D721Med (cell line): ENCODE measurements at regions not wholly inside any gene's neighbourhood (a gene's known extent, or its start where the extent isn't known, plus 50 kb on each side); places are given as distances from the start of the nearest gene placed in this dataset.
A peak's percentile ranks its signal among the peaks of the same experiment; 100 is the strongest.

Experiments
- DNase-seq: peaks from one replicate; pipeline ENCODE4 v3.0.0; 2011; ENCODE audit warnings: low spot score; ENCODE audit not compliant: insufficient read length
- FAIRE-seq: peaks from 2 replicates; lab custom pipeline; 2011; peaks lifted over from hg19 to GRCh38; lab: Jason Lieb, UNC
- TF ChIP-seq, protein P1 (sequence below): IDR thresholded peaks from 2 replicates; pipeline ENCODE4 v1.5.1; 2012; ENCODE audit warnings: mild to moderate bottlenecking, control low read depth; ENCODE audit not compliant: insufficient read depth; ENCODE audit errors: missing control alignments

DNA sequence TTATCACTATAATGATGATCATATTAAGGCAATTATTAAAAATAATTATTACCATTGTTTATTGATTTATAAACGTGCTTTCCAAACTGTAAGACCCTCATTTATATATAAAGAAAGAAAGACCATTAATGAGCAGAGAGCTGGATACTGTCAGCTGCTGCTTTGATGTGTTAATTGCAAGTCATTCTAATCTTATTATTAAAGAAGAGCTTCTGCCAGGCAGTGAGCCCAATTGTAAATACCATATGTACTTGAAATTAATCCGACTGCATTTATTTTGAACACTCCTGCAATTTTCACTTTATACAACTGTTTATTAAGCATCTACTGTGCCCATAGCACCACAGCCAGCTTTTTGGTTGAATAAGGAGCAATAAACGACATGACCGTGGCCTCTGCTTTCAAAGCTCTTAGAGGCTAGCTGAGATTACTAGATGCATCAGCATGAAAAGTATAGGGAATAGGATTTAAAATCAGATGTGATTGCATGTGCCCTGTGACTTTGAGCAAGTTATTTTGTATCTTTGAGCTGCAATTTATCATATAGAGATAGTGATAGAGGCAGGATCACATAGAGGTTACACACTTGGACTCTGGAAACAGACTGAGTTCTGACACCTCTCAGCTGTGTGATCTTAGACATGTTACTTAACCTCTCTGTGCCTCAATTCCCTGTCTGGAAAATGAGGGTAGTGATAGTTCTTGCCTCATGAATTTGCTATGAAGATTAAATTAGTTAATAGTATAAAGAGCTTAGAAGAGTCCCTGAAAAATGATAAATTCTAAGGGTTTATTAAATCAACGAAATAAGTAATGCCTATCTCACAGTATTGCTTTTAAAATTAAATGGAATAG lies 83.4 kb downstream of the MYCN start:
- TF ChIP-seq, protein P1, sequence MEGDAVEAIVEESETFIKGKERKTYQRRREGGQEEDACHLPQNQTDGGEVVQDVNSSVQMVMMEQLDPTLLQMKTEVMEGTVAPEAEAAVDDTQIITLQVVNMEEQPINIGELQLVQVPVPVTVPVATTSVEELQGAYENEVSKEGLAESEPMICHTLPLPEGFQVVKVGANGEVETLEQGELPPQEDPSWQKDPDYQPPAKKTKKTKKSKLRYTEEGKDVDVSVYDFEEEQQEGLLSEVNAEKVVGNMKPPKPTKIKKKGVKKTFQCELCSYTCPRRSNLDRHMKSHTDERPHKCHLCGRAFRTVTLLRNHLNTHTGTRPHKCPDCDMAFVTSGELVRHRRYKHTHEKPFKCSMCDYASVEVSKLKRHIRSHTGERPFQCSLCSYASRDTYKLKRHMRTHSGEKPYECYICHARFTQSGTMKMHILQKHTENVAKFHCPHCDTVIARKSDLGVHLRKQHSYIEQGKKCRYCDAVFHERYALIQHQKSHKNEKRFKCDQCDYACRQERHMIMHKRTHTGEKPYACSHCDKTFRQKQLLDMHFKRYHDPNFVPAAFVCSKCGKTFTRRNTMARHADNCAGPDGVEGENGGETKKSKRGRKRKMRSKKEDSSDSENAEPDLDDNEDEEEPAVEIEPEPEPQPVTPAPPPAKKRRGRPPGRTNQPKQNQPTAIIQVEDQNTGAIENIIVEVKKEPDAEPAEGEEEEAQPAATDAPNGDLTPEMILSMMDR = no peak
- DNase-seq (no peak), FAIRE-seq (peak; percentile 67)

DNA sequence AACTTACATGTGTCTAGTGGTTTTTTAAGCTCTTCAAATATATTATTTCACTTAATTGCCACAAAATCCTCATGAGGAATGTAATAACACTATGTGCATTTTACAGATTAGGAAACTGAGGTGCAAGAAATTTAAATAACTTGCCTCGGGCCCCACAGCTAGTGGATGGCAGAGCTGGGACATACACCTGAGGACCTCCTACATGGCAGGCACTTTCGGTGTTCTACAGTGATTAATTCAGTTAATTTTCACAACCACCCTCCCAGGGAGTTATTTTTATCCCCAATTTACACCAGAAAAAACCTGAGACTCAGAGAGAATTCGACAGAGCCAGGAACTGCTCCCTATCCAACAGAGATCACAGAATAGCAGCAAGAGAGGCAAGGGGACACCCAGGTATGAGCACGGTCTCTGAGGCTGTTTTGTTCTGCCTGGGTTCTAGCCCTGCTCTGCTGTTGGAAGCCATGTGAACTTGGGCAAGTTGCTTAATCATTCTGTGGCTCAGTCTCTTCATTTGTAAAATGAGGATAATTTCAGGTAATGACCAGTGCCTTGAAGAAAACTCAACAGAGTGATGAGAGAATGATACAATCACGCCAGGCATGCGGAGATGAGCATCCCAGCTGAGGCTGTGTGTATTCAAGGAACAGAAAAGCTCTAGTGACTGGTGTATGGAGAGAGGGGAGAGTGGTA lies 82.3 kb downstream of the MYCN start:
- DNase-seq = no peak
- TF ChIP-seq, protein P1 = no peak
- no peak for FAIRE-seq

DNA sequence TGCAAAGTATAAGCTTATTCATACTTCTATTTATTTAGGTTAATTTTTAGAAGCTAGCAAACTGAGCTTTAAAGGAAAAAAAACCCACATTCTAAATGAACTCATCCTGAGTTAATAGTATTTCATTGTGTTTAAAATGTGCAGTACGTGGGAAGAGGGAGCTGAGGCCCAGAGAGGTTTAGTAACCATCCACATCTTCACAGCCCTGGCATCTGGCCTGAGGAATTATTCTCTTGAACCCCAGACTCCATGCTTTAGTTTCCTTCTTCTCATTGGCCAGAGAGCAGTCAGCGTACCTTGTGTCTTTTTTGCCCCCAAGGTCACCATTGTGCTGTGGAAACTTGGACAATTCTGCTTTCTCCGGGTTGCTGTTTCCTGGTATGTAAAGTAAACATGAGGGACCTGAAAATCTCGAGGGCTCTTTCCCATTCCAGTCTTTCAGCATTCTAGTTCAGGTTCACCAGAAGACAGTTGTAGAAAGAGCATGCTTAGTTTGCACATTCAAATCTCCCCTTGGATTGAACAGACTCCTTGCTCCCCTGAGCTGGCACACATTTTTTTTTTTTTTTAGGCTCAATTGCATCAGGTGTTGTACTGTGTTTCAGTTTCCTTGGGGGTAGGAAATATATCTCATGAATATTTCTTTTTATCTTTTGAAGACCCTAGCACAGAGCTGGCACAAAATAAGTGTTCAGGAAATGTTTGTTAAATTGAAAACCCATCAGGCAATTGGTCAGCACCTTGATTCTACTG lies 81.4 kb downstream of the MYCN start:
- FAIRE-seq = no peak
- DNase-seq = no peak
- TF ChIP-seq, protein P1 = no peak

DNA sequence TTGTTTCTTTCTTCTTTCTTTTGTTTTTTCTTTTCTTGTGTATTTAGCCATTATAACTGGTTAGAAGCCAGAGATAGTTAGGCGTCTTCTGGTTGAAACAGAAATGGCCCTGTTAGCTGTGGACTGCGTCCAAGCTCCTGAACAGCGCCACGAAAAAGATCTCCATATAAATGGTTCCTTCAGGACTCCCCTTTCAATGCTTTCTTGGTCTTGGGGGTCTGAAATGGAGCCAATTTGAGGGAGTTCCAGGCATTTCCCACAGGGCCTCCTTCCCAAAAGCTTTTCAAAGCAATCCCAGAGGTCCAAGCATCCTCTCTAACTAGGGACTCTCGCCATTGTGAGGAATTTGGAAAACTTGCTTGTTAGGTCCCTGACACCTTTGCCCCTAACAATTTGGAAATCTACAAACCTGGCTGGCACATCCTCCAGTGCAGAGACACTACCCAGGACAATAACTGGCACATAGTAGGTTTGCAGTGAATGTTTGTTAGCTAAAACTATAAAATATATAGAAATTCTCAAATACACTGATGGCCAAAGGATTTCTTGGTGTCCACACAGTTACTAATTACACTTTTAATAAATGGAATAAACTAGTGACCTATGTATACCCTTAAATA lies 80.1 kb downstream of the MYCN start:
- DNase-seq (no peak), FAIRE-seq (no peak)
- TF ChIP-seq, protein P1 = no peak

DNA sequence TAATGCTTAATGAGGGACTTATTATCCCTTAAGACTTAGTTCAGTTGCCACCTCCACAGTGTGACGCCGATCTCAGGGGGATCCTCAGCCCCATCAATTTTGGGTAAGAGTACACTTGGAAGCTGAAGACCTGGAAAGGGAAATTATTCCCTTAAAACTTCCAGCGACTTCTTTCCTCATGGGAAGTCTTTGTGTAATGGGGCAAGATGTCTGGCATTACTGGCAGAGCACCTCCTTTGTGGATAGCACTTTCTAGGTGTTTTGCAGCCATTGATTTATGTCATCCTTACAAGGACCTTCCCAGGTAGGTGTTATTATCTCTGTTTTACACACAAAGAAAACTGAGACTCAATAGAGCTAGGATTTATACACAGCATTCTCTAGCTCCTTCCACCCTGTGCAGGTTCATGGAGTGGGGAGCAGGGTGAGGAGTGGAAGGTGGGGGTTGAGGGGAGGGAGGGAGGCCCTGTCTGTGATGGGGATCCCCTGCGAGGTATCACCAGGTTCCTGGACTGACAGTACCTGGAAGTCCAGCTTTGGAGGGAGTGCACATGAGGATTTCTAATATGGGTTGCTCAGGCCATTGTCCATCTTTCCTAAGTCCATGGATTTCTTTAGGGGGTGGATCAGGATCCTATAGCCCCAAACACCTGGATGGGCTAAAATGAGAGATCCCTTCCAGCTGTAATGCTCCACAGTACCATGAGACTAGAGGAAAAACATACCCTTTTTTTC lies 79.4 kb downstream of the MYCN start:
- FAIRE-seq = no peak
- TF ChIP-seq, protein P1 = no peak
- DNase-seq = no peak

DNA sequence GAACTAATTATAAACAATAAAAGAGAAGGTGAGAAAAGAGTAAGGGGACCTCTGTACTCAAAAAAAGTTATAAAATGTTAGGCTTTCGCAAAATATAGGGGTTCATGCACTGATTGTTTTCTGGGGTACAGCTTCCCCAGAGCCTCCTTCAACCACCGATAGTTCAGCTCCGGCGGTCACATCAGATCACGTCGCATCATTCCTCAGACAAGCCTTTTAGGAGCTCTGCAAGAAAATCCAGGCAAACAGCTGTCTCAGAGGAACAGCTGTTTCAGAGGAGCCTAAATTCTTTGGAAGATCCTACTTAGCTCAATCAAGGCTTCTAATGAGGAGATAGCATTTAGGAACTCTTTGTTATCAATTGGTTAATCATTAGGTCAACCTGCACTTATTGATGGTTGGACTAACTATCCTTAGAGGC lies 78.7 kb downstream of the MYCN start:
- TF ChIP-seq, protein P1 = no peak
- FAIRE-seq (no peak), DNase-seq (no peak)
